H1 (cell line): ENCODE measurements at regions not wholly inside any gene's neighbourhood (a gene's known extent, or its start where the extent isn't known, plus 50 kb on each side); places are given as distances from the start of the nearest gene placed in this dataset.

Experiments
- CREB1 ChIP-seq: IDR thresholded peaks from 2 replicates; pipeline ENCODE4 v1.6.1; 2012; ENCODE audit warnings: inconsistent platforms
- TF ChIP-seq, protein P1 (sequence below): fragments of 300-600 bp; sonication (generic); IDR thresholded peaks from 2 replicates; pipeline ENCODE4 v1.7.1; 2012; ENCODE audit warnings: low read length, moderate library complexity, mild to moderate bottlenecking, inconsistent platforms; ENCODE audit not compliant: insufficient replicate concordance

DNA sequence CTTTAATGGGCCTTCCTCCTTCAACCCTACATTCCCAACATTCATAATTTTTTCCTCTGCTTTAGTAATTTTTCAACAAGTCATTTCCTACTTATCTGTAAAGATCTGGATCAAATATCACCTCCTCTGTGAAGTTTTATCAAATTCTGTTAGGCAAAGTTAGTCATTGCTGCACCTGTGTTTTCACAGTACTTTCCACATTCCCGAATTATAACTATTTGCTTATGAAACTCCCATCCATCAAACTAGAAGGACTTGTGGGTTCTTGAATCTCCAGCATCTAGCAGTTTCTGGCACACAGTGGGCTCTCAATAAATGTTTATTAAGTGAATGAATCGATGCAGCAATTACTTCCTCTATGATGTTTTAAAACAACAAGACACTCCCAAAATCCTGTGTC, 257.6 kb downstream of the HDGFL1 start (continued):
- TF ChIP-seq, protein P1, sequence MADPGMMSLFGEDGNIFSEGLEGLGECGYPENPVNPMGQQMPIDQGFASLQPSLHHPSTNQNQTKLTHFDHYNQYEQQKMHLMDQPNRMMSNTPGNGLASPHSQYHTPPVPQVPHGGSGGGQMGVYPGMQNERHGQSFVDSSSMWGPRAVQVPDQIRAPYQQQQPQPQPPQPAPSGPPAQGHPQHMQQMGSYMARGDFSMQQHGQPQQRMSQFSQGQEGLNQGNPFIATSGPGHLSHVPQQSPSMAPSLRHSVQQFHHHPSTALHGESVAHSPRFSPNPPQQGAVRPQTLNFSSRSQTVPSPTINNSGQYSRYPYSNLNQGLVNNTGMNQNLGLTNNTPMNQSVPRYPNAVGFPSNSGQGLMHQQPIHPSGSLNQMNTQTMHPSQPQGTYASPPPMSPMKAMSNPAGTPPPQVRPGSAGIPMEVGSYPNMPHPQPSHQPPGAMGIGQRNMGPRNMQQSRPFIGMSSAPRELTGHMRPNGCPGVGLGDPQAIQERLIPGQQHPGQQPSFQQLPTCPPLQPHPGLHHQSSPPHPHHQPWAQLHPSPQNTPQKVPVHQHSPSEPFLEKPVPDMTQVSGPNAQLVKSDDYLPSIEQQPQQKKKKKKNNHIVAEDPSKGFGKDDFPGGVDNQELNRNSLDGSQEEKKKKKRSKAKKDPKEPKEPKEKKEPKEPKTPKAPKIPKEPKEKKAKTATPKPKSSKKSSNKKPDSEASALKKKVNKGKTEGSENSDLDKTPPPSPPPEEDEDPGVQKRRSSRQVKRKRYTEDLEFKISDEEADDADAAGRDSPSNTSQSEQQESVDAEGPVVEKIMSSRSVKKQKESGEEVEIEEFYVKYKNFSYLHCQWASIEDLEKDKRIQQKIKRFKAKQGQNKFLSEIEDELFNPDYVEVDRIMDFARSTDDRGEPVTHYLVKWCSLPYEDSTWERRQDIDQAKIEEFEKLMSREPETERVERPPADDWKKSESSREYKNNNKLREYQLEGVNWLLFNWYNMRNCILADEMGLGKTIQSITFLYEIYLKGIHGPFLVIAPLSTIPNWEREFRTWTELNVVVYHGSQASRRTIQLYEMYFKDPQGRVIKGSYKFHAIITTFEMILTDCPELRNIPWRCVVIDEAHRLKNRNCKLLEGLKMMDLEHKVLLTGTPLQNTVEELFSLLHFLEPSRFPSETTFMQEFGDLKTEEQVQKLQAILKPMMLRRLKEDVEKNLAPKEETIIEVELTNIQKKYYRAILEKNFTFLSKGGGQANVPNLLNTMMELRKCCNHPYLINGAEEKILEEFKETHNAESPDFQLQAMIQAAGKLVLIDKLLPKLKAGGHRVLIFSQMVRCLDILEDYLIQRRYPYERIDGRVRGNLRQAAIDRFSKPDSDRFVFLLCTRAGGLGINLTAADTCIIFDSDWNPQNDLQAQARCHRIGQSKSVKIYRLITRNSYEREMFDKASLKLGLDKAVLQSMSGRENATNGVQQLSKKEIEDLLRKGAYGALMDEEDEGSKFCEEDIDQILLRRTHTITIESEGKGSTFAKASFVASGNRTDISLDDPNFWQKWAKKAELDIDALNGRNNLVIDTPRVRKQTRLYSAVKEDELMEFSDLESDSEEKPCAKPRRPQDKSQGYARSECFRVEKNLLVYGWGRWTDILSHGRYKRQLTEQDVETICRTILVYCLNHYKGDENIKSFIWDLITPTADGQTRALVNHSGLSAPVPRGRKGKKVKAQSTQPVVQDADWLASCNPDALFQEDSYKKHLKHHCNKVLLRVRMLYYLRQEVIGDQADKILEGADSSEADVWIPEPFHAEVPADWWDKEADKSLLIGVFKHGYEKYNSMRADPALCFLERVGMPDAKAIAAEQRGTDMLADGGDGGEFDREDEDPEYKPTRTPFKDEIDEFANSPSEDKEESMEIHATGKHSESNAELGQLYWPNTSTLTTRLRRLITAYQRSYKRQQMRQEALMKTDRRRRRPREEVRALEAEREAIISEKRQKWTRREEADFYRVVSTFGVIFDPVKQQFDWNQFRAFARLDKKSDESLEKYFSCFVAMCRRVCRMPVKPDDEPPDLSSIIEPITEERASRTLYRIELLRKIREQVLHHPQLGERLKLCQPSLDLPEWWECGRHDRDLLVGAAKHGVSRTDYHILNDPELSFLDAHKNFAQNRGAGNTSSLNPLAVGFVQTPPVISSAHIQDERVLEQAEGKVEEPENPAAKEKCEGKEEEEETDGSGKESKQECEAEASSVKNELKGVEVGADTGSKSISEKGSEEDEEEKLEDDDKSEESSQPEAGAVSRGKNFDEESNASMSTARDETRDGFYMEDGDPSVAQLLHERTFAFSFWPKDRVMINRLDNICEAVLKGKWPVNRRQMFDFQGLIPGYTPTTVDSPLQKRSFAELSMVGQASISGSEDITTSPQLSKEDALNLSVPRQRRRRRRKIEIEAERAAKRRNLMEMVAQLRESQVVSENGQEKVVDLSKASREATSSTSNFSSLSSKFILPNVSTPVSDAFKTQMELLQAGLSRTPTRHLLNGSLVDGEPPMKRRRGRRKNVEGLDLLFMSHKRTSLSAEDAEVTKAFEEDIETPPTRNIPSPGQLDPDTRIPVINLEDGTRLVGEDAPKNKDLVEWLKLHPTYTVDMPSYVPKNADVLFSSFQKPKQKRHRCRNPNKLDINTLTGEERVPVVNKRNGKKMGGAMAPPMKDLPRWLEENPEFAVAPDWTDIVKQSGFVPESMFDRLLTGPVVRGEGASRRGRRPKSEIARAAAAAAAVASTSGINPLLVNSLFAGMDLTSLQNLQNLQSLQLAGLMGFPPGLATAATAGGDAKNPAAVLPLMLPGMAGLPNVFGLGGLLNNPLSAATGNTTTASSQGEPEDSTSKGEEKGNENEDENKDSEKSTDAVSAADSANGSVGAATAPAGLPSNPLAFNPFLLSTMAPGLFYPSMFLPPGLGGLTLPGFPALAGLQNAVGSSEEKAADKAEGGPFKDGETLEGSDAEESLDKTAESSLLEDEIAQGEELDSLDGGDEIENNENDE: no peak
- no peak for TF ChIP-seq CREB1
- TF ChIP-seq, all 59 proteins: peak for 0
